ENCODE measurements at regions not wholly inside any gene's neighbourhood (a gene's known extent, or its start where the extent isn't known, plus 50 kb on each side); places are given as distances from the start of the nearest gene placed in this dataset.

DNA sequence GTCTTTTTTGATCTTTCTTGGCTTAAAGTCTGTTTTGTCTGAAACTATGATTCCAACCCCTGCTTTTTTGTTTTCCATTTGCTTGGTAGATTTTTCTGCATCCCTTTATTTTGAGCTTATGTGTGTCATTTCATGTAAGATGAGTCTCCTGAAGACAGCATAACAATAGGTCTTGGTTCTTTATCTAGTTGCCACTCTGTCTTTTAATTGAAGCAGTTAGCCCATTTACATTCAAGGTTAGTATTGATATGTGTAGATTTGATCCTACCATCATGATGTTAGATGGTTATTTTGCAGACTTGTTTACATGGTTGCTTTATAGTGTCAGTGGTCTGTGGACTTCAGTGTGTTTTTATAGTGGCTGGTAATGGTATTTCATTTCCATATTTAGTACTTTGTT is 1678.9 kb downstream of the PCDH9 start:
- no peak for TF ChIP-seq POLR2A (IDR thresholded peaks at IDR 0.05)
- TF ChIP-seq, protein P1, sequence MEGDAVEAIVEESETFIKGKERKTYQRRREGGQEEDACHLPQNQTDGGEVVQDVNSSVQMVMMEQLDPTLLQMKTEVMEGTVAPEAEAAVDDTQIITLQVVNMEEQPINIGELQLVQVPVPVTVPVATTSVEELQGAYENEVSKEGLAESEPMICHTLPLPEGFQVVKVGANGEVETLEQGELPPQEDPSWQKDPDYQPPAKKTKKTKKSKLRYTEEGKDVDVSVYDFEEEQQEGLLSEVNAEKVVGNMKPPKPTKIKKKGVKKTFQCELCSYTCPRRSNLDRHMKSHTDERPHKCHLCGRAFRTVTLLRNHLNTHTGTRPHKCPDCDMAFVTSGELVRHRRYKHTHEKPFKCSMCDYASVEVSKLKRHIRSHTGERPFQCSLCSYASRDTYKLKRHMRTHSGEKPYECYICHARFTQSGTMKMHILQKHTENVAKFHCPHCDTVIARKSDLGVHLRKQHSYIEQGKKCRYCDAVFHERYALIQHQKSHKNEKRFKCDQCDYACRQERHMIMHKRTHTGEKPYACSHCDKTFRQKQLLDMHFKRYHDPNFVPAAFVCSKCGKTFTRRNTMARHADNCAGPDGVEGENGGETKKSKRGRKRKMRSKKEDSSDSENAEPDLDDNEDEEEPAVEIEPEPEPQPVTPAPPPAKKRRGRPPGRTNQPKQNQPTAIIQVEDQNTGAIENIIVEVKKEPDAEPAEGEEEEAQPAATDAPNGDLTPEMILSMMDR (IDR thresholded peaks at IDR 0.05) = no peak
